ENCODE measurements at regions not wholly inside any gene's neighbourhood (a gene's known extent, or its start where the extent isn't known, plus 50 kb on each side); places are given as distances from the start of the nearest gene placed in this dataset.

DNA sequence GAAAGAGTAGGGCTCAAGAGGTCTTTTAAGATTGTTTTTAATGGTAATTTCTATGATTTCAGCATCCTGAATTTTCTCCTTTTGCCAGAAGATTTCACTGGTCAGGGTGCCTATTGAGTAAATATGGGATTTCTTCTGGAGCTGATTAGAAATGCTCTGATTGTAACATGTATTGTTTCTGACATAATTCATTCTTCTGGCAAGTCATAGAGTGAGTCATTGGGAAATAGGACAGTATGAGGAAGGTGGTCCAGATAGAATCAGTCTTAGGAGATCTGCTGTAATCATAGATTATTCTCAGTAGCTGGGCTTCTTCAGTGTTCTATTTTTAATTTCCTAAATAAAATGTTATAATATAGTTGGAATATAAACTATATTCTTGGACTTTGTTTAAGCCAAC is 182.0 kb upstream of the NAV3 start:
- TF ChIP-seq, protein P1, sequence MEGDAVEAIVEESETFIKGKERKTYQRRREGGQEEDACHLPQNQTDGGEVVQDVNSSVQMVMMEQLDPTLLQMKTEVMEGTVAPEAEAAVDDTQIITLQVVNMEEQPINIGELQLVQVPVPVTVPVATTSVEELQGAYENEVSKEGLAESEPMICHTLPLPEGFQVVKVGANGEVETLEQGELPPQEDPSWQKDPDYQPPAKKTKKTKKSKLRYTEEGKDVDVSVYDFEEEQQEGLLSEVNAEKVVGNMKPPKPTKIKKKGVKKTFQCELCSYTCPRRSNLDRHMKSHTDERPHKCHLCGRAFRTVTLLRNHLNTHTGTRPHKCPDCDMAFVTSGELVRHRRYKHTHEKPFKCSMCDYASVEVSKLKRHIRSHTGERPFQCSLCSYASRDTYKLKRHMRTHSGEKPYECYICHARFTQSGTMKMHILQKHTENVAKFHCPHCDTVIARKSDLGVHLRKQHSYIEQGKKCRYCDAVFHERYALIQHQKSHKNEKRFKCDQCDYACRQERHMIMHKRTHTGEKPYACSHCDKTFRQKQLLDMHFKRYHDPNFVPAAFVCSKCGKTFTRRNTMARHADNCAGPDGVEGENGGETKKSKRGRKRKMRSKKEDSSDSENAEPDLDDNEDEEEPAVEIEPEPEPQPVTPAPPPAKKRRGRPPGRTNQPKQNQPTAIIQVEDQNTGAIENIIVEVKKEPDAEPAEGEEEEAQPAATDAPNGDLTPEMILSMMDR (conservative IDR thresholded peaks at IDR 0.05) = no peak
- no peak for TF ChIP-seq ZFX (IDR thresholded peaks at IDR 0.05)
